ENCODE measurements at regions not wholly inside any gene's neighbourhood (a gene's known extent, or its start where the extent isn't known, plus 50 kb on each side); places are given as distances from the start of the nearest gene placed in this dataset.

DNA sequence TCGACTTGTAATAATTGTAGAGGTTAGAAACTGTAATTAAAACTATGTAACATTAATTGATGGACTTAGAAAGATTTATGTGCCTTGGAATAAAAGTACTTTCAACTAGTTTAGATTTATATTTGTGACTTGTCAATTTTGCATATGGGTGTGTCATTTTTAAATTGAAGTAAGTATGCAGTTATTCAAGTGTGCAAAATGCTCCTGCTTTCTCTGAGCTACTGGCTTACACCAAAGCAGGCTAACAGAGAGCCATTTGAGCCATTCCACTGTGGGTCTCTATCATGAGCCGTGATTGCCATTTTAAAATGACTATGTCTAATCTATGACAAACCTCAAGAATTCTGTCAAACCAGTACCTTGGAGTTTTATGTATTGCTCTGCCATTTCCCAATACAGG, 345.0 kb upstream of the MDFIC2 start:
- Mint-ChIP-seq H3K4me3 (ENCODE audit: low read depth) (no peak overlapping the region), H3K4me1 (ENCODE audit: low read depth) (no peaks in the 10 kb centered on the region), H3K9me3 (ENCODE audit: low read depth) (peaks cover 4% of the 10 kb centered on the region), H3K36me3 (ENCODE audit: insufficient read depth) (no peaks in the 10 kb centered on the region), H3K27me3 (peaks cover 11% of the 10 kb centered on the region), H3K27ac (no peak overlapping the region)
- no peak for DNase-seq (ENCODE audit: low spot score, unreplicated experiment)
- TF ChIP-seq, protein P1, sequence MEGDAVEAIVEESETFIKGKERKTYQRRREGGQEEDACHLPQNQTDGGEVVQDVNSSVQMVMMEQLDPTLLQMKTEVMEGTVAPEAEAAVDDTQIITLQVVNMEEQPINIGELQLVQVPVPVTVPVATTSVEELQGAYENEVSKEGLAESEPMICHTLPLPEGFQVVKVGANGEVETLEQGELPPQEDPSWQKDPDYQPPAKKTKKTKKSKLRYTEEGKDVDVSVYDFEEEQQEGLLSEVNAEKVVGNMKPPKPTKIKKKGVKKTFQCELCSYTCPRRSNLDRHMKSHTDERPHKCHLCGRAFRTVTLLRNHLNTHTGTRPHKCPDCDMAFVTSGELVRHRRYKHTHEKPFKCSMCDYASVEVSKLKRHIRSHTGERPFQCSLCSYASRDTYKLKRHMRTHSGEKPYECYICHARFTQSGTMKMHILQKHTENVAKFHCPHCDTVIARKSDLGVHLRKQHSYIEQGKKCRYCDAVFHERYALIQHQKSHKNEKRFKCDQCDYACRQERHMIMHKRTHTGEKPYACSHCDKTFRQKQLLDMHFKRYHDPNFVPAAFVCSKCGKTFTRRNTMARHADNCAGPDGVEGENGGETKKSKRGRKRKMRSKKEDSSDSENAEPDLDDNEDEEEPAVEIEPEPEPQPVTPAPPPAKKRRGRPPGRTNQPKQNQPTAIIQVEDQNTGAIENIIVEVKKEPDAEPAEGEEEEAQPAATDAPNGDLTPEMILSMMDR (IDR thresholded peaks at IDR 0.05; ENCODE audit: unreplicated experiment), result no peak

DNA sequence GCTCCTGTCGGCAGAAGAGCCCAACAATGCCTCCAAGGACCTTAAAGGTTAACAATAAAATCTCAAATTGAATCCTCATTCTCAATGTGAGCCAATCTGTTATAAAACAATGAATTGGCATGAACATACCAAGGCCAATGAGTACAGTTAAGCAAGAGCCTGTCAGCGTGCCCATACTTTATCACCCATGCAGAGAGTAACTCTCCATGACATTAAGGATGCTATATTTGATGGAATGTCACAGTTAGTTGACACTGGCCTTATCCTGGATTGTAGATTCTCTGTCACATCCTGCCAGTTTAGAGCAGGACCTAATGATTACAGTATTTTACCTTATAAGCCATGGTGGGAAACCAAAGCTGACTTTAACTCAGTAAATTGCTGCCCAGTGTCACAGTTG, 335.4 kb upstream of the MDFIC2 start:
- Mint-ChIP-seq H3K9me3 (ENCODE audit: low read depth) (peaks cover 4% of the 10 kb centered on the region), H3K4me1 (ENCODE audit: low read depth) (no peaks in the 10 kb centered on the region), H3K36me3 (ENCODE audit: insufficient read depth) (no peaks in the 10 kb centered on the region), H3K27me3 (no peaks in the 10 kb centered on the region), H3K4me3 (ENCODE audit: low read depth) (no peak overlapping the region), H3K27ac (no peak overlapping the region)
- DNase-seq (ENCODE audit: low spot score, unreplicated experiment), result no peak
- TF ChIP-seq, protein P1 (IDR thresholded peaks at IDR 0.05; ENCODE audit: unreplicated experiment), result no peak

DNA sequence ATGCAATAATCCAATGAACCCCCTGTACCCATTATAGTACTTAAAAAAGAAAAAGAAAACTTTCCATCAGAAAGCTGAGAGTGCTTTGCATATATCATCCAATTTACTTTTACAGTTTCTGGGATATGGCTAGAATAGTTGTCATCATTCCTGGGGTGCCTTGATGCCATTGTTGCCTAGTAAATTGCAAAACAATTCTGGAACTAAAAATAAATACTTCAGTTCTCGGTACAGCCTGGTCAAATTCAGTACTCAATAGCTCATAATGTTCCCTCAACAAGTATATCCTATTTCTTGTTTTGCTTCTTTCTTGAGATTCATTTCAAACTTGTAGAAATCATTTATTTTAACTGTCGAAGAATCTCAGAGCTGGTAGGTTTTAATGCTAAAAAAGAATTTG, 334.7 kb upstream of the MDFIC2 start:
- Mint-ChIP-seq H3K36me3 (ENCODE audit: insufficient read depth) (no peaks in the 10 kb centered on the region), H3K4me1 (ENCODE audit: low read depth) (no peaks in the 10 kb centered on the region), H3K9me3 (ENCODE audit: low read depth) (peaks cover 4% of the 10 kb centered on the region), H3K4me3 (ENCODE audit: low read depth) (no peak overlapping the region), H3K27me3 (no peaks in the 10 kb centered on the region), H3K27ac (no peak overlapping the region)
- no peak for DNase-seq (ENCODE audit: low spot score, unreplicated experiment)
- TF ChIP-seq, protein P1 (IDR thresholded peaks at IDR 0.05; ENCODE audit: unreplicated experiment), result no peak

GRCh38 chr3:70646635-70647034, 334.2 kb upstream of the MDFIC2 start:
- no peak overlapping the region for H3K27ac Mint-ChIP-seq
- no peaks in the 10 kb centered on the region for H3K4me1 Mint-ChIP-seq (ENCODE audit: low read depth)

DNA sequence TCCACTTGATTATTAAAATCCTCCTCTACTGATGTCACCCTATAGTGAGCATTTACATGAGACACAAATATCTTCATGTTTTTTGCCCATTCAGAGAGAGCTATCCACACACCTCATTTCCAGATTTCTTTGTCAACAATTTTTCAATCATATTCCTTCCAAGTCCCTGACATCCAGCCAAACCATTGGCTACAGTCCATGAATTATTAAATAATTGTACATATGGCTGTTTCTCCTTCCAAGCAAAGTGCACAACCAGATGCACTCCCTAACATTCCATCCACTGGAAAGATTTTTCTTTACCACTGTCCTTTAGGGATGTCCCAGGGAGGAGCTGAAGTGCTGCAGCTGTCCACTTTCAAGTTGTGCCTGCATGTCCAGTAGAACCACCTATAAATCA, 328.0 kb upstream of the MDFIC2 start:
- DNase-seq (ENCODE audit: low spot score, unreplicated experiment), result no peak
- Mint-ChIP-seq H3K27me3 (no peaks in the 10 kb centered on the region), H3K36me3 (ENCODE audit: insufficient read depth) (no peaks in the 10 kb centered on the region), H3K4me3 (ENCODE audit: low read depth) (no peak overlapping the region), H3K4me1 (ENCODE audit: low read depth) (no peaks in the 10 kb centered on the region), H3K27ac (no peak overlapping the region), H3K9me3 (ENCODE audit: low read depth) (peaks cover 13% of the 10 kb centered on the region)
- TF ChIP-seq, protein P1 (IDR thresholded peaks at IDR 0.05; ENCODE audit: unreplicated experiment), result no peak

More at GRCh38 chr3:70646635-70647034, 334.2 kb upstream of the MDFIC2 start:
- H3K9me3 Mint-ChIP-seq (ENCODE audit: low read depth), result peaks cover 4% of the 10 kb centered on the region
- TF ChIP-seq, protein P1 (IDR thresholded peaks at IDR 0.05; ENCODE audit: unreplicated experiment), result no peak
- no peak overlapping the region for H3K4me3 Mint-ChIP-seq (ENCODE audit: low read depth)
- DNase-seq (ENCODE audit: low spot score, unreplicated experiment), result no peak
- no peaks in the 10 kb centered on the region for H3K36me3 Mint-ChIP-seq (ENCODE audit: insufficient read depth)
- no peaks in the 10 kb centered on the region for H3K27me3 Mint-ChIP-seq
